ENCODE measurements at regions not wholly inside any gene's neighbourhood (a gene's known extent, or its start where the extent isn't known, plus 50 kb on each side); places are given as distances from the start of the nearest gene placed in this dataset.

DNA sequence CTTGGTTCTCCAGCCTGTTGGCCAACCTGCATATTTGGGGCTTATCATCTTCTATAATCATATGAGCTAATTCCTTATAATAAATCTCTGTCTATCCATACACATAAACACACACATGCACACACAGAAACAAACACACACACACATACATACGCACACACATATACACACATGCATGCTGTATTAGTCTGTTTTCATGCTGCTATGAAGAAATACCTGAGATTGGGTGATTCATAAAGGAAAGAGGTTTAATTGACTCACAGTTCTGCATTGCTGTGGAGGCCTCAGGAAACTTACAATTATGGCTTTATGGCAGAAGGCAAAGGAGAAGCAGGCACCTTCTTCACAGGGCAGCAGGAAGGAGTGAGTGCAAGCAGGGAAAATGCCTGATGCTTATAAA lies 707.4 kb upstream of the CDH2 start:
- H3K9me3 Mint-ChIP-seq: no peaks in the 10 kb centered on the region
- Histone ChIP-seq H2AK5ac (ENCODE audit: insufficient read length, low read length) (no peak overlapping the region), H2BK5ac (ENCODE audit: insufficient read length, low read length) (no peak overlapping the region), H3K56ac (ENCODE audit: insufficient read length, low read depth, low read length) (no peak overlapping the region), H2BK20ac (ENCODE audit: low read depth, low read length, poor library complexity, severe bottlenecking) (no peak overlapping the region), H3K4me1 (ENCODE audit: insufficient read depth, low read length) (no peaks in the 10 kb centered on the region), H3T11ph (ENCODE audit: low read length) (no peak overlapping the region), H3K27ac (ENCODE audit: insufficient read length, low read depth, low read length) (no peak overlapping the region), H2BK12ac (ENCODE audit: insufficient read length, low read depth, low read length) (no peak overlapping the region), H2BK15ac (ENCODE audit: low read depth, low read length) (no peak overlapping the region), H3K79me2 (ENCODE audit: insufficient read depth, low read length) (no peaks in the 10 kb centered on the region), H3K18ac (ENCODE audit: insufficient read length, low read depth, low read length) (no peak overlapping the region), H3K9ac (ENCODE audit: extremely low read depth, insufficient read length, low read length) (no peak overlapping the region), H3K14ac (ENCODE audit: insufficient read depth, low read length) (no peak overlapping the region), H3K27me3 (ENCODE audit: insufficient read depth, low read length) (no peaks in the 10 kb centered on the region), H3K23me2 (ENCODE audit: insufficient read length, low read depth, low read length, poor library complexity, severe bottlenecking) (no peaks in the 10 kb centered on the region), H2AFZ (ENCODE audit: low read length) (no peak overlapping the region), H2BK120ac (ENCODE audit: low read depth, low read length, poor library complexity, severe bottlenecking) (no peak overlapping the region), H3K4ac (ENCODE audit: low read depth, low read length) (no peak overlapping the region), H3K4me2 (ENCODE audit: insufficient read depth, insufficient read length, low read length) (no peak overlapping the region), H4K20me1 (ENCODE audit: control insufficient read depth, insufficient read depth, insufficient read length) (no peaks in the 10 kb centered on the region), H3K9me3 (ENCODE audit: control insufficient read depth, low read depth, low read length) (no peaks in the 10 kb centered on the region), H3K79me1 (ENCODE audit: insufficient read depth, low read depth, low read length, poor library complexity, severe bottlenecking) (no peaks in the 10 kb centered on the region), H4K5ac (ENCODE audit: insufficient read length, low read depth, low read length) (no peak overlapping the region), H4K8ac (replicated peaks; ENCODE audit: insufficient read length, low read depth, low read length) (no peak overlapping the region), H3K23ac (ENCODE audit: insufficient read length, low read depth, low read length) (no peak overlapping the region), H4K91ac (ENCODE audit: insufficient read length, low read depth, low read length) (no peak overlapping the region)
- no peaks in the 10 kb centered on the region for H3K4me1 Mint-ChIP-seq
- DNase-seq: no peak
- no peak overlapping the region for H3K27ac Mint-ChIP-seq
- WGBS (ENCODE audit: extremely low coverage, insufficient read length, low lambda C conversion rate): no CpG with 5 or more reads among the region's 1 CpG
- H3K27me3 Mint-ChIP-seq (ENCODE audit: low read depth): no peaks in the 10 kb centered on the region
- TF ChIP-seq, protein P1, sequence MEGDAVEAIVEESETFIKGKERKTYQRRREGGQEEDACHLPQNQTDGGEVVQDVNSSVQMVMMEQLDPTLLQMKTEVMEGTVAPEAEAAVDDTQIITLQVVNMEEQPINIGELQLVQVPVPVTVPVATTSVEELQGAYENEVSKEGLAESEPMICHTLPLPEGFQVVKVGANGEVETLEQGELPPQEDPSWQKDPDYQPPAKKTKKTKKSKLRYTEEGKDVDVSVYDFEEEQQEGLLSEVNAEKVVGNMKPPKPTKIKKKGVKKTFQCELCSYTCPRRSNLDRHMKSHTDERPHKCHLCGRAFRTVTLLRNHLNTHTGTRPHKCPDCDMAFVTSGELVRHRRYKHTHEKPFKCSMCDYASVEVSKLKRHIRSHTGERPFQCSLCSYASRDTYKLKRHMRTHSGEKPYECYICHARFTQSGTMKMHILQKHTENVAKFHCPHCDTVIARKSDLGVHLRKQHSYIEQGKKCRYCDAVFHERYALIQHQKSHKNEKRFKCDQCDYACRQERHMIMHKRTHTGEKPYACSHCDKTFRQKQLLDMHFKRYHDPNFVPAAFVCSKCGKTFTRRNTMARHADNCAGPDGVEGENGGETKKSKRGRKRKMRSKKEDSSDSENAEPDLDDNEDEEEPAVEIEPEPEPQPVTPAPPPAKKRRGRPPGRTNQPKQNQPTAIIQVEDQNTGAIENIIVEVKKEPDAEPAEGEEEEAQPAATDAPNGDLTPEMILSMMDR (conservative IDR thresholded peaks at IDR 0.05): no peak
- H3K36me3 Mint-ChIP-seq (ENCODE audit: insufficient read depth in 1 of 3, low read depth in 3 of 3): no peaks in the 10 kb centered on the region
- H3K4me3 Mint-ChIP-seq: no peak overlapping the region
